Neural cell (in vitro differentiated cells): ENCODE measurements at regions not wholly inside any gene's neighbourhood (a gene's known extent, or its start where the extent isn't known, plus 50 kb on each side); places are given as distances from the start of the nearest gene placed in this dataset.

Source experiments
- EP300 ChIP-seq: fragments of 450-650 bp; conservative IDR thresholded peaks from 2 replicates; pipeline ENCODE4 v1.6.1; 2014; ENCODE audit warnings: antibody characterized with exemption, mild to moderate bottlenecking, moderate library complexity; ENCODE audit not compliant: poor library complexity, severe bottlenecking
- EZH2 ChIP-seq: fragments of 200-600, 300-800 bp; shearing (Covaris generic), sonication (generic); IDR thresholded peaks from 2 replicates; pipeline ENCODE4 v1.6.1; 2014; ENCODE audit warnings: antibody characterized with exemption, low read length, borderline replicate concordance, mild to moderate bottlenecking; ENCODE audit not compliant: insufficient read depth, poor library complexity, severe bottlenecking
- REST ChIP-seq: IDR thresholded peaks from 2 replicates; pipeline ENCODE4 v1.6.1; 2012; ENCODE audit warnings: borderline replicate concordance
- SMC3 ChIP-seq: fragments of 450-650 bp; conservative IDR thresholded peaks from 2 replicates; pipeline ENCODE4 v1.6.1; 2014; ENCODE audit warnings: antibody characterized with exemption, mild to moderate bottlenecking, moderate library complexity; ENCODE audit not compliant: poor library complexity
- TF ChIP-seq, protein P1 (sequence below): fragments of 450-650 bp; IDR thresholded peaks from 2 replicates; pipeline ENCODE4 v1.5.1; 2014; ENCODE audit warnings: antibody characterized with exemption, mild to moderate bottlenecking, moderate library complexity; ENCODE audit not compliant: poor library complexity, severe bottlenecking

GRCh38 chr11:11218629-11218986 is 134.4 kb downstream of the CSNK2A3 start:
- TF ChIP-seq, protein P1, sequence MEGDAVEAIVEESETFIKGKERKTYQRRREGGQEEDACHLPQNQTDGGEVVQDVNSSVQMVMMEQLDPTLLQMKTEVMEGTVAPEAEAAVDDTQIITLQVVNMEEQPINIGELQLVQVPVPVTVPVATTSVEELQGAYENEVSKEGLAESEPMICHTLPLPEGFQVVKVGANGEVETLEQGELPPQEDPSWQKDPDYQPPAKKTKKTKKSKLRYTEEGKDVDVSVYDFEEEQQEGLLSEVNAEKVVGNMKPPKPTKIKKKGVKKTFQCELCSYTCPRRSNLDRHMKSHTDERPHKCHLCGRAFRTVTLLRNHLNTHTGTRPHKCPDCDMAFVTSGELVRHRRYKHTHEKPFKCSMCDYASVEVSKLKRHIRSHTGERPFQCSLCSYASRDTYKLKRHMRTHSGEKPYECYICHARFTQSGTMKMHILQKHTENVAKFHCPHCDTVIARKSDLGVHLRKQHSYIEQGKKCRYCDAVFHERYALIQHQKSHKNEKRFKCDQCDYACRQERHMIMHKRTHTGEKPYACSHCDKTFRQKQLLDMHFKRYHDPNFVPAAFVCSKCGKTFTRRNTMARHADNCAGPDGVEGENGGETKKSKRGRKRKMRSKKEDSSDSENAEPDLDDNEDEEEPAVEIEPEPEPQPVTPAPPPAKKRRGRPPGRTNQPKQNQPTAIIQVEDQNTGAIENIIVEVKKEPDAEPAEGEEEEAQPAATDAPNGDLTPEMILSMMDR: no peak
- TF ChIP-seq SMC3: no peak
- TF ChIP-seq EZH2: no peak
- no peak for TF ChIP-seq REST
- no peak for TF ChIP-seq EP300
